Stimulated activated CD4-positive, alpha-beta T cell treated with anti-CD3 and anti-CD28 coated beads, Interleukin-2, amount 100 ng/mL, for 48 hours (primary cell): ENCODE measurements at regions not wholly inside any gene's neighbourhood (a gene's known extent, or its start where the extent isn't known, plus 50 kb on each side); places are given as distances from the start of the nearest gene placed in this dataset.
A peak's percentile ranks its signal among the peaks of the same experiment; 100 is the strongest.

ENCODE experiments used
- DNase-seq, 2 donors: peaks; one replicate each; pipeline ENCODE4 v3.0.0-alpha.2; 2020

- DNase-seq = no peak
Measured at GRCh38 chr2:226064932-226065570, 665.5 kb downstream of the NYAP2 start.

DNA sequence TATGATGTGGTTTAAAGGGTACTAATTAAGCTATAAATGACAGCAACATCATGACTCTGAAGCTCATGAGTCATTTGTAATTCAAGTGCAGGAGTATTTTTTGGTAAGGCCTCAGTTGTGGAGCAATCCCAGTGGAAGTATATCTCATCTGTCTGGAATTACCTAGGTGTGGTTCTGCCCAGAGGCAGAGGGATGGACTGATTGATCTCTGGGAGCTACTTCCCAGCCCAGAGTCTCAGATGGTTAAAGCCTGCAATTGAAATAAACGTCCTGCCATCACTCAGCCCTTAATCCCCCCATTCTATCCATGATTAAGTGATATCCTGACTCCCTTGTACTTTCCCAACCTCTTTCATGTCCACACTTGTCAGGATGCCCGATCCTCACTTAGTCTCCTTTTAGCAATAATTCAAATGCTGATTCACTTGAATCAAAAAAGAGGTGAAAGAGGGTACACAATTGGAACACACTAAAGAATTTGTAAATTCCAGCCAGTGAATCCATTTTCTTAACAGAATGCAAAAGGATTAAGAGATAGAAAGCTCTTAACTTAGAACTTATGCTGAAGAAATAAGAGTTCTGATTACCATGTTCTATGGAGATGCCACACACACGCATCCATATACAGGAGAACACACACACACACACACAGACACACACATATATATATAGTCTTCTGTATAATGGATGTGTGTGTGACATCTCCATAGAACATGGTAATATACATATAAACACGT, 664.4 kb downstream of the NYAP2 start:
- no peak for DNase-seq

DNA sequence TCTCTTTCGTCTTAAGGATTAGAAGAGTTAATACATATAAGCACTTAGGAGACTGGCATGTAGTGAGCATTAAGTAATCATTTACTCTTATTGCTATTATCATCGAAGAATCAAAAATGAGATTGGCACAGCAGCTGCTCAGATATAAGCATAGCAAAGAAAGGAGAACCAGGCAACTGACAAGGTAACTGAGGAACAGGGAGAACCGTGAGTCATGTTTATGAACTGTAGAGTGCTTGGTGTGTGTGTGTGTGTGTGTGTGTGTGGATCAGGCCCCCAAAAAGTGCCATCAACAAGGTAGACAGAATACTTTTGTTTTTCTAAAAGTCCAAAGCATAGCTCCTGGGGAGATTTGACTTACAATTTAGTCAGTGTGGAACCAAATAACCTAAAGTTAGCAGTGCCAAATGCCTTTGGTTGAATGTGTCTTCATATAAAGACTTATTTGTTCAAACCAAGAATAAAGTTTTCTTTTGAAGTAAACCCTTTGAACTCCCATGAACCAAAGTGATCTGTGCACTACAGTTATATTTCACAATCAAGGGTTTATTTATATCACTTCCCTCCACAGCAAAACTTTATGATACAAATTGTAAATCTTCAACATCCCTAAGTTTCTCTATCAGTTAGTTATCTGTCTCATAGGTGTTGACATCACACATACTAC, 660.6 kb downstream of the NYAP2 start:
- DNase-seq = no peak

DNA sequence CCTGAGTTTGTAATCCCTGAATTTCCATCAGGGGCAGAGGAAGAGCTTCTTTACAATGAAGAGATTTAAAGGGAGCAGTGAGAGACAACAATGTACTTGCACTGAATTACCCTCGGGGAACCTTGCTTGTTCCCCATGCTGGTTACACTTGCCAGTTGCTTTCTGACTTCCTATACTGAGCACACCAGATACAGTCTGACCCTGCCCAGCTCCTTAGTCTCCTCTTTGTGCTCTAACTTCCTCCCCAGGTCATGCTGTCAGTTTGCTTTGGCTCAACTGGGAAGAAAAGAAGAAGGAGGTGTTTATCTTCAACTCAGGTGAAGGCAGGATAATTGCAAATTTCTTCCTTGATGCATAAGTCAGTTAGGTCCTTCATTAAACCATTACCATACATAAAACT, 658.4 kb downstream of the NYAP2 start:
- no peak for DNase-seq

DNA sequence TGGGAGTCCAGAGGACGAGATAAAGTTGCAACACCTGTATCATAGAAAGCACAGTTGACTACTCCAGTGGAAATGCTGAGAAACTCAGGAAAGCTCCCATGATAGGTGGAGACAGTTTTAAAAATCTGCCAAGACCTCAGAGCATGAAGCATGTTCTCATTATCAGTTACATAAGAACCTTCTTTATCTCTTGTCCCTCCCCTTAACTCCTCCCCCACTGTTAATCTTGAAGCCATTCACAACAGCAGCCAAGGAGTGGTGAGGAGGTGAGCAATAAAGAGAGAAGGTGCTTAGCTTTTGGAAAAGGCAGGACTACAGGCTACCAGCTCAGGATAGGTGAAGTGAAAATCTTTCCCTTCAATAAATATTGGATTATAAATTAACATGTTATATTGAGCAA, 657.9 kb downstream of the NYAP2 start:
- no peak for DNase-seq

GRCh38 chr2:226052772-226053416, 653.4 kb downstream of the NYAP2 start:
- DNase-seq = no peak

GRCh38 chr2:226050822-226051221, 651.3 kb downstream of the NYAP2 start:
- DNase-seq = no peak

DNA sequence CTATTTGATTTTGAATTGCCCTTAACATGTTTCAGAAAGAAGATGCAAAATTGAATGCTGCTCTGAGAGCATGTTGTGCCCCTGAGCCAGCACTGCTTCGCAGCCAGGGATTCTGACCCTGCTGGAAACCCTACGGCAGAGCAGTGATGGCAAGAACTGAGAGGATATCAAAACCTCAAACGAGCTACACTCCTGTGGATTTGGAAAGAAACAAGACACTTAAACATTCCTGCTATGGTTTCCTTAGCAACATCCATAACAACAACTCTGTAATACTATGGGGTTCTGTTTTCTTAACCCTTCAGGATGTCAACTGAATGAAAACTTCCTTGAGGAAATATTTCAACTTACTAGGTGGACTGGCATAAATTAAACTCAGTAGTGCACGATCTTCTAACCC, 649.1 kb downstream of the NYAP2 start:
- no peak for DNase-seq

GRCh38 chr2:226045080-226045479, 645.6 kb downstream of the NYAP2 start:
- DNase-seq = no peak

DNA sequence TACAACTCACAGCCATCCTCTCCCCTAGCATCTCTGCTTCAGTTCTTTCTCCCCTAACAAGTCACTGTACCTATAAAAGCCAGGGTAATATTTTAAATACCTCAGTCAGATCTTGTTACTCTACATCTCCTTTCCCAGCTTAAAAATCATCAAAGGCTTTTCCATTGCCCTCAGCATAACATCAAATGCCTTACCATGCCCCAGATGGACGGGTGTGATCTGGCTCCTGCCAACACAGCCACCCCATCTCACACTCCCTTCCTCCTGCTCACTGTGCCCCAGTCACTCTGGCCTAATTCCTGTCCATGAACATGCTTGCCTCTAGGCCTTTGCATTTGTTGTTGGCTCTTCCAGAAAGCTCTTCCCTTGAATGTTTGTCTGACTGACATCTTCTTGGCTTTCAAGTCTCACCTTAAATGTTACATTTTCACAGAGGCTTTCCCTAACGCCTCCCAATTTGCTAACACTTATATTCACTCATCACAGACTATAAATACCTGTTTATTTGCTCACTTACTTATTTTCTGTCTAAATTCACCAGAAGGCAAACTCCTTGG, 640.9 kb downstream of the NYAP2 start:
- no peak for DNase-seq

- no peak for DNase-seq
Measured at GRCh38 chr2:226037526-226037925, 638.0 kb downstream of the NYAP2 start.

GRCh38 chr2:226031647-226032501, 632.4 kb downstream of the NYAP2 start:
- peak in 1 of 2 donors; percentile 44 for DNase-seq

DNA sequence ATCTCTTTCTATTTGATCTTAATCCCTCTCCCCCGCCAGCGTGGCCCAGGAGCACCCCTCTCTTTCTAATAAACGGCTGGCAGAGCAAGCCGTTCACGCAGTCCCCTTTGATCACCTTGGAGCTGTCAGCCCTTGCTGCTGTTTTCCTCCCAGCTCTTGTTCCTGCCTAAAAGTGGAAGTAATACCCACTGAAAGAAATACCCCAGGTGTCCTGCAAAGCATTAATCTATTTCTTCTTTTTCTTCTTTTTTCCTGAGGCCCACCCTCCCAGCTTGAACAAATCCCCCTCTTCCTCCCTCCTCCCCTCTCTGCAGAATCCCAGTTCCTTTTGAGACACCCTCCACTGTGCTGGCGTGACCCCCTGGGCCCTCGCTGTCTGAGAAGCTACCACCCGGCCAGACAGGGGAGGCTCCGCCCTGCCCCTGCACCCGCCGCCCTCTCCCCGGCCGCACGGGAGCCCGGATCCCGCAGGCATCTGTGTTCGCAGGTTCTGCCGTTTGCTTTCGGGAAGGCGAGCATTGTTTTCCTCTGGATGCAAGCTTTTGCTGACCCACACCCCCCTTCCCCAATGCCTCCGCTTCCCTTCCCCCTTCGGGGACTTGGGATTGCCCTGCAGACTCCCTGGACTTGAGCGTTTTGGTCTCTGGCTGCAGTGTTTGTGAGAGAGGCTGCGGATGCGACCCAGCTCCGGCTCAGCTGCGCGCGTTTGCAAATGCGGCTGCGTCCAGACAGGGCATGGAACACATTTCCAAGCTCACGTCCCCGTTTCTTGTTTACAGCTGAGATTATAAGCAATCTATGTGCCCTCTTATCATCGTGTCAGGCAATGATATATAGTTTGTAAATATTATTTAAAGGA, 631.5 kb downstream of the NYAP2 start:
- DNase-seq = peak; percentile 7 to 13

DNA sequence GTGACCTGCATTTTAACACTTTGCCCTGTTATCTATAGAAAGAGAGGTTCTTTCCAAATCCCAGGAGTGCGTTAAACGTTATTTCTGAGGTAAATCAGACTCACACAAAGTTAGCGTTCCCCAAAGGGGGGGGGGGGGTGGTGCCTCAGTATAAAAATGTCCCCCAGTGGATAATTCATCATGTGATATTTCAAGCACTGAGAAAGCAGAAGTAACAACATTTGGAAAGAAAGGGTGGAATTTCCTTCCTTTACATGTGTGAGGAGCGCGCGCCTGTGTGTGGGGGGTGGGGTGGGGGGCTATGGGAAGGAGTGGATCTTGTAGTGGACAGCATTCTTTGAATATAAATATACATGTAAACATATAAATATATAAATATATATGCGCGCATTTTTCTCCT, 630.9 kb downstream of the NYAP2 start:
- no peak for DNase-seq

DNA sequence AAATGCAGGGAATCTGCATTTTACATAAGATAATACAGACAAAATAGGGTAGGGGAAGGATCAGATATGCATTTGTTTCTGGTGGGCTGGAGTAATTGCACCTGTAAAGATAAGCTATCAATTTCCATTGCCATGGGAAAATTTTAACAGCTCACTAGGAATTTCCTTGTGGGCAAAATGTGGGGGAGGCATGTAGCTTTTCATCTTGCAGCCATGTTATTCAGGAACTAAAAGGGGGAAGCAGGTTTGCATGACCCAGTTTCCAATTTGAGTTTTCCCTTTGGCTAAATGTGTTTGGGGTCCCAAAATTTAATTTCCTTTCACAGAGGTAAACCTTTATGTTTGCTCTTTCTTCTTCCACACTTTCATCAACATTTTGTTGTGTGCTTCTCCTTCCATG, 624.4 kb downstream of the NYAP2 start:
- no peak for DNase-seq

GRCh38 chr2:226023383-226023782, 623.9 kb downstream of the NYAP2 start:
- DNase-seq = no peak

DNA sequence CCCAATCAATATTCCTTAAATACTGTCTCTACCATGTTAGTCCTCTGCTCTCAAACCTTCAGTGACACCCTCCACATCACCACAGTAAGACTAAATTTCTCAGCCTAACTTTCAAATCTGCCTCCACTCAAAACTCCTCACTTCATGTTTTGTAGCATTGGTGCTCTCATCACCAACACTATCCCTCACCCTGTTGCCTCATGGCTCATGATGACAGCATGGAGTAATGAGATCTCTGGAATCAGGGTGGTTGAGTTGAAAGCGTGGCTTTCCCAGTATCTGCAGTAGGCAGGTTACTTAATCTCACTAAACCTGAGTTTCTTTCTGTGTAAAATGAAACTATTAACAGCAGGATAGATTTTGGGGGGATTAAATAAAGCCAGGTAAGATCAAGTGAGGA, 621.4 kb downstream of the NYAP2 start:
- DNase-seq = no peak

DNA sequence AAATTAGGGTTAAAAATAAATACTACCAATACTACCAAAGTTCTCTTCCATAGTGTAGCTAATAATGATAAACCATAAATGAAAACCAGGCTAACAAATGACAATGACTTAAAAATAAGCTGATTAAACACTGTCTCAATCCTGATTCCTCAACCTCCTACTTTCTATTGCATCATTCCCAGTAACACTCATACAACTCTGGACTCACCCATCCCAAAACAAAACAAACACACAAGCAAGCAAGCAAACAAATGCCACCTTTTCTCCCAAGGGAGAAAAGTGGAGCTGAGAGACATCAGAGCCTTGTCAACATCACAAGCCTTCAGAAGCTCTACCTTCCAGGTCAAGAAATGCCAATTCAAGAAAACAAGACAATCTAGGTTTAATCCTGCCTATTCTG, 620.7 kb downstream of the NYAP2 start:
- DNase-seq = no peak

GRCh38 chr2:226018641-226019040, 619.1 kb downstream of the NYAP2 start:
- DNase-seq = no peak

DNA sequence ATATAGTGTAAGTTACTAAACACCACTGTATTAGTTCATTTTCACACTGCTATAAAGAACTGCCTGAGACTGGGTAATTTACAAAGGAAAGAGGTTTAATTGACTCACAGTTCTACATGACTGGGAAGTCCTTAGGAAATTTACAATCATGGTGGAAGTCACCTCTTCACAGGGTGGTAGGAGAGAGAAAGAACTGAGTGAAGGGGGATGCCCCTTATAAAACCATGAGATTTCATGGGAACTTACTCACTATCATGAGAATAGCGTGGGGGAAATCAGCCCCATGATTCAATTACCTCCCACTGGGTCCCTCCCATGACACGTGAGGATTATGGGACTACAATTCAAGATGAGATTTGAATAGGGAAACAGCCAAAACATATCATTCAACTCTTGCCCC, 618.0 kb downstream of the NYAP2 start:
- no peak for DNase-seq

- no peak for DNase-seq
Measured at GRCh38 chr2:226017107-226017506, 617.6 kb downstream of the NYAP2 start.
